ENCODE measurements at regions not wholly inside any gene's neighbourhood (a gene's known extent, or its start where the extent isn't known, plus 50 kb on each side); places are given as distances from the start of the nearest gene placed in this dataset.
"Not testable (repeated sequence)": the region's sequence is repeated elsewhere in the genome, so short reads cannot be mapped to it uniquely, and the experiment has no call there.

- DNase-seq (ENCODE audit: low read depth in 1 of 2, low spot score in 1 of 2): no peak
- no peak for TF ChIP-seq JUND (IDR thresholded peaks at IDR 0.05; ENCODE audit: low read depth)
- in situ Hi-C loops (cut with HindIII; ENCODE audit: low pct_unique_long_range_greater_than_20kb, low sequenced_read_pairs): no loop called here
Measured at GRCh38 chr4:179372242-179372641, 1930.0 kb upstream of the AGA start.

- no peak for DNase-seq (ENCODE audit: low read depth in 1 of 2, low spot score in 1 of 2)
- TF ChIP-seq JUND (IDR thresholded peaks at IDR 0.05; ENCODE audit: low read depth): no peak
- in situ Hi-C loops (cut with HindIII; ENCODE audit: low pct_unique_long_range_greater_than_20kb, low sequenced_read_pairs): no loop called here
Measured at GRCh38 chr4:179372746-179373145, 1930.5 kb upstream of the AGA start.

GRCh38 chr4:179378847-179379246, 1936.6 kb upstream of the AGA start:
- DNase-seq (ENCODE audit: low read depth in 1 of 2, low spot score in 1 of 2); in situ Hi-C loops (cut with HindIII; ENCODE audit: low pct_unique_long_range_greater_than_20kb, low sequenced_read_pairs): not testable (repeated sequence)

GRCh38 chr4:179392787-179393186, 1950.5 kb upstream of the AGA start:
- no peak for DNase-seq (ENCODE audit: low read depth in 1 of 2, low spot score in 1 of 2)
- no peak for TF ChIP-seq JUND (IDR thresholded peaks at IDR 0.05; ENCODE audit: low read depth)
- in situ Hi-C loops (cut with HindIII; ENCODE audit: low pct_unique_long_range_greater_than_20kb, low sequenced_read_pairs): no loop called here

GRCh38 chr4:179398414-179398813, 1956.2 kb upstream of the AGA start:
- no peak for TF ChIP-seq JUND (IDR thresholded peaks at IDR 0.05; ENCODE audit: low read depth)
- DNase-seq (ENCODE audit: low read depth in 1 of 2, low spot score in 1 of 2): peak in 1 of 2 experiments; percentile 5
- in situ Hi-C loops (cut with HindIII; ENCODE audit: low pct_unique_long_range_greater_than_20kb, low sequenced_read_pairs): no loop called here

- DNase-seq (ENCODE audit: low read depth in 1 of 2, low spot score in 1 of 2): no peak
- in situ Hi-C loops (cut with HindIII; ENCODE audit: low pct_unique_long_range_greater_than_20kb, low sequenced_read_pairs): no loop called here
- no peak for TF ChIP-seq JUND (IDR thresholded peaks at IDR 0.05; ENCODE audit: low read depth)
Measured at GRCh38 chr4:179399054-179399782, 1957.0 kb upstream of the AGA start.

GRCh38 chr4:179415037-179415846, 1973.0 kb upstream of the AGA start:
- in situ Hi-C loops (cut with HindIII; ENCODE audit: low pct_unique_long_range_greater_than_20kb, low sequenced_read_pairs): no loop called here
- DNase-seq (ENCODE audit: low read depth in 1 of 2, low spot score in 1 of 2): no peak
- no peak for TF ChIP-seq JUND (IDR thresholded peaks at IDR 0.05; ENCODE audit: low read depth)

- in situ Hi-C loops (cut with HindIII; ENCODE audit: low pct_unique_long_range_greater_than_20kb, low sequenced_read_pairs): no loop called here
- TF ChIP-seq JUND (IDR thresholded peaks at IDR 0.05; ENCODE audit: low read depth): no peak
- no peak for DNase-seq (ENCODE audit: low read depth in 1 of 2, low spot score in 1 of 2)
Measured at GRCh38 chr4:179415847-179416223, 1973.6 kb upstream of the AGA start.

- no peak for DNase-seq (ENCODE audit: low read depth in 1 of 2, low spot score in 1 of 2)
- no peak for TF ChIP-seq JUND (IDR thresholded peaks at IDR 0.05; ENCODE audit: low read depth)
- in situ Hi-C loops (cut with HindIII; ENCODE audit: low pct_unique_long_range_greater_than_20kb, low sequenced_read_pairs): no loop called here
Measured at GRCh38 chr4:179417357-179417756, 1975.1 kb upstream of the AGA start.

- no peak for TF ChIP-seq JUND (IDR thresholded peaks at IDR 0.05; ENCODE audit: low read depth)
- no peak for DNase-seq (ENCODE audit: low read depth in 1 of 2, low spot score in 1 of 2)
- in situ Hi-C loops (cut with HindIII; ENCODE audit: low pct_unique_long_range_greater_than_20kb, low sequenced_read_pairs): no loop called here
Measured at GRCh38 chr4:179437962-179438361, 1995.7 kb upstream of the AGA start.

GRCh38 chr4:179441596-179441995, 1999.4 kb upstream of the AGA start:
- in situ Hi-C loops (cut with HindIII; ENCODE audit: low pct_unique_long_range_greater_than_20kb, low sequenced_read_pairs): no loop called here
- TF ChIP-seq JUND (IDR thresholded peaks at IDR 0.05; ENCODE audit: low read depth): no peak
- DNase-seq (ENCODE audit: low read depth in 1 of 2, low spot score in 1 of 2): no peak

GRCh38 chr4:179447308-179447707, 2005.1 kb upstream of the AGA start:
- in situ Hi-C loops (cut with HindIII; ENCODE audit: low pct_unique_long_range_greater_than_20kb, low sequenced_read_pairs): no loop called here
- no peak for DNase-seq (ENCODE audit: low read depth in 1 of 2, low spot score in 1 of 2)
- no peak for TF ChIP-seq JUND (IDR thresholded peaks at IDR 0.05; ENCODE audit: low read depth)

- in situ Hi-C loops (cut with HindIII; ENCODE audit: low pct_unique_long_range_greater_than_20kb, low sequenced_read_pairs): no loop called here
- TF ChIP-seq JUND (IDR thresholded peaks at IDR 0.05; ENCODE audit: low read depth): no peak
- DNase-seq (ENCODE audit: low read depth in 1 of 2, low spot score in 1 of 2): peak in 1 of 2 experiments; percentile 14
Measured at GRCh38 chr4:179465131-179465797, 2023.0 kb upstream of the AGA start.
